ENCODE measurements at regions not wholly inside any gene's neighbourhood (a gene's known extent, or its start where the extent isn't known, plus 50 kb on each side); places are given as distances from the start of the nearest gene placed in this dataset.

DNA sequence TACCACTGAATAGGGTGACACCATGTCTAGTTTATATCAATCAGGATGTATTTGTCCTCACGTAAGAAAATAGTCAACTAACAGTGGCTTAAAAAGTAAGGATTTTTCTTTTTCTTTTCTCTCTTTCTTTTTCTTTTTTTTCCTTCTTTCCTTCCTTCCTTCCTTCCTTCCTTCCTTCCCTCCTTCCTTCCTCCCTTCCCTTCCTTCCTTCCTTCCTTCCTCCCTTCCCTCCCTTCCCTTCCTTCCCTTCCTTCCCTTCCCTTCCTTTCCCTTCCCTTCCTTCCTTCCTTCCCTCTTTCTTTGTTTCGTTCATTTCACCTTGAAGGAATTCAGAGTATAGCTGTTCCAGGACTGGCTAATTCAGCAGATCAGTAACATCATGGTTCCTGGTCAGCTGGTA, 83.2 kb downstream of the SOX4 start:
- in situ Hi-C loops (cut with HindIII; ENCODE audit: low pct_unique_long_range_greater_than_20kb, low sequenced_read_pairs) (no loop called here), intact Hi-C loops (cut with micrococcal nuclease; ENCODE audit: unreplicated experiment) (no loop called here)
- Histone ChIP-seq H3K36me3 (ENCODE audit: control insufficient read depth, insufficient read depth, low read length) (no peaks in the 10 kb centered on the region), H3K27ac (ENCODE audit: low read length) (peak overlapping the region; percentile 37; the same call in 1 of the 2 replicates), H3K4me3 (ENCODE audit: low read depth in 2 of 2, low read length in 2 of 2) (no peak overlapping the region), H3K27me3 (ENCODE audit: control insufficient read depth, insufficient read depth, low read length) (no peaks in the 10 kb centered on the region), H3K4me1 (ENCODE audit: control insufficient read depth, insufficient read depth, low read length) (no peaks in the 10 kb centered on the region), H3K9me3 (ENCODE audit: control insufficient read depth, insufficient read depth, low read depth, low read length) (no peaks in the 10 kb centered on the region)
- DNase-seq (ENCODE audit: low read depth, low spot score) (no peak), ATAC-seq (no peak)
- ChIA-PET CTCF (no interaction called here), POLR2A (interaction anchor here (0.7 kb wide), 1 partner anchor 30 kb away, joined by 3 read pairs; no protein-coding TSS in a partner anchor)
- no peak for TF ChIP-seq CTCF (IDR thresholded peaks at IDR 0.05)
- no peak for TF ChIP-seq POLR2AphosphoS5 (IDR thresholded peaks at IDR 0.05; ENCODE audit: low read depth, low read length)
- no peak for TF ChIP-seq SIN3A (IDR thresholded peaks at IDR 0.05; ENCODE audit: borderline replicate concordance, insufficient read depth, low read depth, low read length)
- no peak for TF ChIP-seq REST (IDR thresholded peaks at IDR 0.05; ENCODE audit: insufficient read depth in 1 of 2, low read depth in 2 of 2, low read length in 1 of 2)
- no peak for TF ChIP-seq TCF7L2 (IDR thresholded peaks at IDR 0.05; ENCODE audit: low read depth, low read length)
- no TSS peak for BruUV-seq (replicated peaks)

DNA sequence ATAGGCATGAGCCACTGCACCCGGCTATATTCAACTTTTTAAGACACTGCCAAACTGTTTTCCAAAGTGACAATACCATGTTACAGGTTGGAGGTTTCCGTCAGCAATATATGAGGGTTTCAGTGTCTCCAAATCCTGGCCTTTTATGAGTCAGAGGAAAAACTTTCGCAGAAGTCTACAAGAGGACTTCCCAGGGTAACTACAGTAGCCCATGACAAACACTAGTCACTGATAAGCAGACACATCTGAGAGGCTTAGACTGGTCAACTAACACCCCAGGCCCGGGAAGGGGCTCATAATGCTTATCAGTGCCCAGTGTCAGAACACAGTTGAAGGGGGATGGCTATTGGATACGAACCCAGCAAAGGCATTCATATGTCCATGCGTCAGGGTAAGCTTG, 85.4 kb downstream of the SOX4 start:
- DNase-seq (ENCODE audit: low read depth, low spot score): no peak
- H3K4me3 ChIP-seq (ENCODE audit: low read depth in 2 of 2, low read length in 2 of 2): no peak overlapping the region
- no TSS peak for BruUV-seq (replicated peaks)
- POLR2A ChIA-PET: no interaction called here
- intact Hi-C loops (cut with micrococcal nuclease; ENCODE audit: unreplicated experiment) (no loop called here), in situ Hi-C loops (cut with HindIII; ENCODE audit: low pct_unique_long_range_greater_than_20kb, low sequenced_read_pairs) (no loop called here)
- no peaks in the 10 kb centered on the region for H3K27me3 ChIP-seq (ENCODE audit: control insufficient read depth, insufficient read depth, low read length)
- peak overlapping the region; percentile 17; the same call in 1 of the 2 replicates for H3K27ac ChIP-seq (ENCODE audit: low read length)
- no peaks in the 10 kb centered on the region for H3K36me3 ChIP-seq (ENCODE audit: control insufficient read depth, insufficient read depth, low read length)
- no peaks in the 10 kb centered on the region for H3K9me3 ChIP-seq (ENCODE audit: control insufficient read depth, insufficient read depth, low read depth, low read length)
- peak; percentile 69 for ATAC-seq
- H3K4me1 ChIP-seq (ENCODE audit: control insufficient read depth, insufficient read depth, low read length): no peaks in the 10 kb centered on the region
- TF ChIP-seq SIN3A (IDR thresholded peaks at IDR 0.05; ENCODE audit: borderline replicate concordance, insufficient read depth, low read depth, low read length): no peak
- no peak for TF ChIP-seq CTCF (IDR thresholded peaks at IDR 0.05)
- TF ChIP-seq REST (IDR thresholded peaks at IDR 0.05; ENCODE audit: insufficient read depth in 1 of 2, low read depth in 2 of 2, low read length in 1 of 2): no peak
- TF ChIP-seq TCF7L2 (IDR thresholded peaks at IDR 0.05; ENCODE audit: low read depth, low read length): no peak
- TF ChIP-seq POLR2AphosphoS5 (IDR thresholded peaks at IDR 0.05; ENCODE audit: low read depth, low read length): no peak
- CTCF ChIA-PET: no interaction called here
